Bronchial epithelial cell (primary cell): ENCODE measurements at regions not wholly inside any gene's neighbourhood (a gene's known extent, or its start where the extent isn't known, plus 50 kb on each side); places are given as distances from the start of the nearest gene placed in this dataset.

Experiments used
- DNase-seq: peaks from one replicate; pipeline ENCODE4 v3.0.0-alpha.2; 2010; ENCODE audit warnings: low read depth
- FAIRE-seq: peaks from 2 replicates; lab custom pipeline; 2011; peaks lifted over from hg19 to GRCh38; lab: Jason Lieb, UNC
- H3K27me3 ChIP-seq: 2 replicates; pipeline ENCODE4 v1.5.1; 2011; ENCODE audit warnings: low read length; ENCODE audit not compliant: control insufficient read depth, insufficient read depth
- H3K36me3 ChIP-seq: 2 replicates; pipeline ENCODE4 v1.5.1; 2011; ENCODE audit warnings: low read length; ENCODE audit not compliant: control insufficient read depth, insufficient read depth
- H3K4me3 ChIP-seq: 2 replicates; pipeline ENCODE4 v1.5.1; 2011; ENCODE audit warnings: mild to moderate bottlenecking, low read depth, low read length, control low read depth
- TF ChIP-seq, protein P1 (sequence below): IDR thresholded peaks from 2 replicates; pipeline ENCODE4 v1.5.1; 2011; ENCODE audit warnings: mild to moderate bottlenecking, moderate library complexity, low read length, control low read depth, inconsistent platforms; ENCODE audit not compliant: insufficient read depth, severe bottlenecking

DNA sequence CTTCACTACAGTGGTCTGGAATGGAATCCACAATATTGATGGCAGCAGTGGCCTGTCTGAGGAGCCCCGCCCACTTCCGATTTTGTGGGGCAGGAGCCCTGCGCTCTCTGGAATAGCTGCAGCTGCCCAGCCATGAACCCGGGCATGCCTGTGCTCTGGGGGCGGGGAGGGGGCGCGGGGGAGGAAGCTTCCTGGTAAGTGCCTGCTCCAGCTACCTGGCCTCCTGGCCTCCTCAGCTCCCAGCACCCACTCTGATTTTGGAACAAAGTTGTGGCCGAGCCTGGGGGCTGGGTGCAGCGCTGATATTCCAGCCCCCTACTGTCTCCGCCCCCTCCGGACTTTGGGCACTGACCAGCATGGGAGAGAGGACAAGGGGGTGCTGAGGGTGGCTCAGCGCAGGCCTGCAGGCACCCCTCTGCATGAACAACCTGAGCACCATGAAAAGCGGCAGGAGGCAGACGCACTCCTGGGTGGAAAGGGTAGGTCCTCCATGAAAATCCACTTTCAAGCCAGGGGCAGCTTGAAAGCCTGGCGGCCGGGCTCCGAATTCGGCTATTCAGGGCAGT, 972.7 kb upstream of the AGA start:
- DNase-seq (no peak), FAIRE-seq (no peak)
- no peaks in the 10 kb centered on the region for H3K36me3 ChIP-seq
- TF ChIP-seq, protein P1, sequence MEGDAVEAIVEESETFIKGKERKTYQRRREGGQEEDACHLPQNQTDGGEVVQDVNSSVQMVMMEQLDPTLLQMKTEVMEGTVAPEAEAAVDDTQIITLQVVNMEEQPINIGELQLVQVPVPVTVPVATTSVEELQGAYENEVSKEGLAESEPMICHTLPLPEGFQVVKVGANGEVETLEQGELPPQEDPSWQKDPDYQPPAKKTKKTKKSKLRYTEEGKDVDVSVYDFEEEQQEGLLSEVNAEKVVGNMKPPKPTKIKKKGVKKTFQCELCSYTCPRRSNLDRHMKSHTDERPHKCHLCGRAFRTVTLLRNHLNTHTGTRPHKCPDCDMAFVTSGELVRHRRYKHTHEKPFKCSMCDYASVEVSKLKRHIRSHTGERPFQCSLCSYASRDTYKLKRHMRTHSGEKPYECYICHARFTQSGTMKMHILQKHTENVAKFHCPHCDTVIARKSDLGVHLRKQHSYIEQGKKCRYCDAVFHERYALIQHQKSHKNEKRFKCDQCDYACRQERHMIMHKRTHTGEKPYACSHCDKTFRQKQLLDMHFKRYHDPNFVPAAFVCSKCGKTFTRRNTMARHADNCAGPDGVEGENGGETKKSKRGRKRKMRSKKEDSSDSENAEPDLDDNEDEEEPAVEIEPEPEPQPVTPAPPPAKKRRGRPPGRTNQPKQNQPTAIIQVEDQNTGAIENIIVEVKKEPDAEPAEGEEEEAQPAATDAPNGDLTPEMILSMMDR: no peak
- H3K4me3 ChIP-seq: no peak overlapping the region
- H3K27me3 ChIP-seq: no peaks in the 10 kb centered on the region

GRCh38 chr4:178415925-178416324, 973.7 kb upstream of the AGA start:
- FAIRE-seq: no peak
- H3K27me3 ChIP-seq: no peaks in the 10 kb centered on the region
- TF ChIP-seq, protein P1: no peak
- no peak overlapping the region for H3K4me3 ChIP-seq
- no peak for DNase-seq
- H3K36me3 ChIP-seq: no peaks in the 10 kb centered on the region

DNA sequence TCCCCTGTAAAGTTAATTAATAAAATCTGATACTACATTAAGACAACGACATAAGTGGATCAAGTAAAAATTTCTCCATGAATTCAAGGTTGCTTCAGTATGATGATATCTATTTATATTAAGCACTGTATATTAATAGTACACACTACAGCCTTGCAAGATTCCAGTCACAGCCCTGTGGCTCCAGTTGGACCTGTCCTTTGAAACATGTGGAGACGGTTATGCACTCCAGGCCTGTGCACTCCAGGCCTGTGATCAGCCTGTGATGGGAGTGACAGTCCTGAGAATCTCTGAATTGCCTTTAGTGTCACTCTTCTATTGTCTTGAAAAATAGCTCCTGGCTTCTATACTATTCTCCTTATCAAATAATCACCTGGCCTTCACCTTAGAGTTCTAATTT, 981.1 kb upstream of the AGA start:
- DNase-seq (no peak), FAIRE-seq (no peak)
- Histone ChIP-seq H3K27me3 (no peaks in the 10 kb centered on the region), H3K36me3 (no peaks in the 10 kb centered on the region), H3K4me3 (no peak overlapping the region)
- TF ChIP-seq, protein P1: no peak

- TF ChIP-seq, protein P1: no peak
- Histone ChIP-seq H3K36me3 (no peaks in the 10 kb centered on the region), H3K4me3 (no peak overlapping the region), H3K27me3 (no peaks in the 10 kb centered on the region)
- DNase-seq: no peak
- no peak for FAIRE-seq
Observed at GRCh38 chr4:178426871-178427270, 984.6 kb upstream of the AGA start.

DNA sequence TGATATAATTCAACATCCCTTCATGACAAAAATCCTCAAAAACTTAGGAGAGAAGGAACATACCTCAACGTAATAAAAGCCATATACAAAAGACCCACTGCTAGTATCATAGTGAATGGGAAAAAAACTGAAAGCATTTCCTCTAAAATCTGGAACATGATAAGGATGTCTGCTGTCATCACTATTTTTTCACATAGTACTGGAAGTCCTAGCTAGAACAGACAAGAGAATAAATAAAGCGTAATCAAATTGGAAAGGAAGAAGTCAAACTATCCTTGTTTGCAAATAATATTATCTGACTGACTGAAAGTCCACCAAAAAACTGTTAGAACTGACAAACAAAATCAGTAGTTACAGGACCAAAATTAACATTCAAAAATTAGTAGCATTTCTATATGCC, 985.4 kb upstream of the AGA start:
- Histone ChIP-seq H3K27me3 (no peaks in the 10 kb centered on the region), H3K36me3 (no peaks in the 10 kb centered on the region), H3K4me3 (no peak overlapping the region)
- DNase-seq: no peak
- FAIRE-seq: no peak
- TF ChIP-seq, protein P1: no peak
